ENCODE measurements at regions not wholly inside any gene's neighbourhood (a gene's known extent, or its start where the extent isn't known, plus 50 kb on each side); places are given as distances from the start of the nearest gene placed in this dataset.

DNA sequence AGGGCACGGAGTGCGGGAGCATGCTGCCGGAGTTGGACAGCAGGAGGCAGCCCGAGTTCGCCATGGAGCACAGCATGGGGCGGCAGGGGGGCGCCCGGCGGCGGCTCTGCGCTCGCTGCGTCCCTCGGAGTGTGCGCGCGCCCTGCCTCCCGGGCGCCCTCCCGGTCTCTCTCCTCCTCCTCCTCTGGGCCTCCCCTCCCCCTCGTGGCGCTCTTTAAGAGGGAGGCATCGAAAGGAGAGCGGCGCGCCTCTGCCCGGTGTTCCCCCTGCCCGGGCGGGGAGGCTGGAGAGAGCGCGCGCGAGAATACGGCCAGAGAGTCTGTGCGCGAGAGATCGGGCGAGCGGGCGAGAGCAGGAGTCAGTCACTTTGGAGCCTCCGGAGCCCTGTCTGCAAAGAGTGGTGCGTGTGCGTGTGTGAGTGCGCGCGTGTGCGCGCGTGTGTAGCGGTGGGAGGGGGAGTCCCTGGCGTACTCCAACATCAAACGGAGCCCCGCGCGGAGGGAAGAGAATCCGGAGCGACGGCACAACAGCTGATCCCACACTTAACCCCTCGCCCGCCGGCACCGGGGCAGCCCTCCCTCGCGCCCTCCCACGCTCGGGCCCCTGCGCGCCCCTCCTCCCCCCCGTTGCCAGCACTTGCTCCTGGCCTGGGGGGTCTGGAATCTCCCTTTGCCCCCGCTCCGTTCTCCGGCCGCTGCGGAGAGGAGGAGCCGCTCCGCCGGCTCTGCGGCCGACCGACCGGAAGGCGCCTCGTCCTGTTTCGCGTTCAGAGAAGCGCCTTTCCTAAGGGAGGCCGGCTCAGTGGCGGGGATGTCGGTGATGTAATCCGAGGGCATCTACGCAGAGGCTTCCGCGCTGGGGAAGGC, 108.9 kb downstream of the ENGASE start:
- no peak for DNase-seq

DNA sequence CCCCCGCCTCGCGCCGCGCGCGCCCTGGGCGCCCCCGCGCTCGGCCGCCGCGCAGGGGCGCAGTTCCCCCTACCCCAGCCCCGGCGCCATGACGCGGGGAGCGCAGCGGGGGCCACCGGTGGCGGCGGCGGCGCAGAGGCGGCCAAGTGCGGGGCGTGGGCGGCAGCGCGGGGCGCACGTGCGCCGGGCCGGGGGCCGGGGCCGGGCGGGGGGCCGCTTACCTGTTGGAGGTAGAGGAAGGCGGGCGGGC, 108.3 kb downstream of the ENGASE start:
- no peak for DNase-seq

DNA sequence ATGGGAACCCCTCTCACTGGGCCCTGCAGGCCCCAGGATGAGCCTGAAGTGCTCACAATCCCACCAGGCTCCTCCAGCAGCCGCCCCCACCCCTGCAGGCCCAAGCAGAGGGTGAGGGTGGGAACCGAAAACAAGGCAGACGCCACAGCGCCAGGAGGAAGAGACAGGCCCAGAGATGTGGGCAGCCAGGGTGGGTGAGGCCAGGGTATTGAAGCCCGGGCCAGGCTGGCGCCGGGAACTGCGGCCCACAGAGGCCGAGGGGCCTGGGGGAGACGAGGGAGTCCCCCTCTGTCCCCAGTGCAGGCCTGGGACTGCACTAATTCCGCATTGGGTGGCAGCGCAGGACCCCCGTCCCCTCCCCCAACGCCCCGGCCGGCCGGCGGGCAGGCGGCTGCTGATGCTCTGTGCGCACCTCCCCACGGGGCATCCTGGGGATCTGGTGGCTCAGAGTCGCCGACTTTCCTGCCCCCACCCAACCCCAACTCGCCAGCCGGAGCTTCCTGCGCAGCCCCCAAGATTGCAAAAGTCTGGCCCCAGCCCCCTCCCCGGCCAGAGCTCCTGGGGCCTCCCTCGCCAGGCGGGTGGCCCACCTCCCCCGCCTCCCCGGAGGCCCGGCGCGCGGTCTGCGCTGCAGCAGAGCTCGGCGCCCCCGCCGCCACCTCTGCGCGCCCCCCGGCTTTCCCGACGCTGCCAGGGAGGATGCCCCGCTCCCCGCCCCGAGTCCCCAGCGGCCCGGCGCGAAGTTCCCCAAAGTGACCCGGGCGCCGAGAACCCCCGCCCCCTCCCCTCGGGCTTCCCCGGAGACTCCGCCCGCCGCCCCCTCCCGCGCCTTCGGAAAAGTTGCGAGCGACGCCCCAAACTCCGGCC, 107.8 kb downstream of the ENGASE start:
- DNase-seq, result no peak

DNA sequence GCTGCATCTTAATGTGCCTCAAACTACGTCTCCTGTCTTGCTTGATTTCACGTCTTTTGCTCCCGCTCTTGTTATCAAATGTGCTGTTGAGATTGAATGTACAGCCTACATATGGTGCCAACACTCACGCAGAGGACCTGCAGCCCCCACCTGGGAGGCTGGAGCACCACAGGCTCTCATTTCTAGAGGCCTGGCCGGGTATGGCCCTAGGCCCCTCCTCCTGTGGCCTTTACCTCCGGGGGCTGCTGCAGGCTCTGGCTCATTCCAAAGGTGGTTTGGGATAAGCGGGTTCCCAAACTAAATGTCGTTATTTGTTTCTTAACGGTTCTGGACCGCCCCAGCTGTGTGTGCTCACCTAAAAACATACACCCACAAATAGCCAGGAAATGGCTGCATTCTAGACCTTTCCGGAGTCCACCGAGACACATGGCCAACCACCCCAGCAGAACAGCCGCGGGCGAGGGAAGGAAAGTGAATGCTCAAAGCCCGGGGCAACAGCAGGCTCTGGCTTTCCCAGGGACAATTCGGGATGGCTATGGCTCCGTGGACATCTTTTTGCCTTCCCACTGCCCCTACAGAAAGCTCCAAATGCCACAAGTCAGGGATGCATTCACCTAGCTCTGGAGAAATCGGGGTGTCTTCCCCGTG, 105.9 kb downstream of the ENGASE start:
- no peak for DNase-seq

DNA sequence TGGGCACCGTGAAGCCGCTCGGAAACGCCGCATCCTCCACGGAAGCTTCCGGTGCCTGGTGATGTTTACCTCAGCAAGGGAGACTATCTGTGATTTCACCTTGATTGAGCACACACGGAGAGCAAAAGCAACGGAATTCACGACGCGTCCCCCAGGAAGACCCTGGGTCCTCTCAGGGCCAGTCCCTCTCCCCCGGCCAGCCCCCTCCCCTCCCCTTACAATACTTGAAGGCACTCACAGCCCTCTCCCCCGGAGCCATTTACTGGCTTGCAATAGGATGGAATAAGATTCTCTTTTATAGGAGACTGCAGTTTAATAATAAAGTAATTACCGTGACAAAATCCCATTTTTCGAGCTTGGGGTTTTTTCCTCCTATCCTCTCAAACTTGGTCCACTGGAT, 104.7 kb downstream of the ENGASE start:
- DNase-seq, result no peak

DNA sequence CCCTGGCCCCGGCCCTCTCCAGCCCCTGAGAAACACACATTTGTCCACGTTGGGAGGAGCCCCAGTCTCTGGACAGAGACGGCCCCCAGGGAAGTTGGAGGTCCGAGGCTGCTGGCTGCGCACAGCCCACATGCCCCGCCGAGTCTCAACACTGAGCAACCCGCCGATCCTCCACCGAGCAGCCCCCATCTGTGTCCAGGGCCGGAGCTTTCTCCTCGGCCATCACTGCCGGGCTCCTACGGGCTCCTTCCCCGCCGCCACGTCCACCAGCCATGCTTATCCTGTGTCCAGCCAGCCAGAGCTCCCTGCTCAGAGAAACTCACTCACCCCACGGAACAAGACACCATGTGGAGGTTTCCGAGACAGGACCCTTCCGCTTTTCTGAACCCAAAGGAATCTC, 103.3 kb downstream of the ENGASE start:
- DNase-seq, result no peak

DNA sequence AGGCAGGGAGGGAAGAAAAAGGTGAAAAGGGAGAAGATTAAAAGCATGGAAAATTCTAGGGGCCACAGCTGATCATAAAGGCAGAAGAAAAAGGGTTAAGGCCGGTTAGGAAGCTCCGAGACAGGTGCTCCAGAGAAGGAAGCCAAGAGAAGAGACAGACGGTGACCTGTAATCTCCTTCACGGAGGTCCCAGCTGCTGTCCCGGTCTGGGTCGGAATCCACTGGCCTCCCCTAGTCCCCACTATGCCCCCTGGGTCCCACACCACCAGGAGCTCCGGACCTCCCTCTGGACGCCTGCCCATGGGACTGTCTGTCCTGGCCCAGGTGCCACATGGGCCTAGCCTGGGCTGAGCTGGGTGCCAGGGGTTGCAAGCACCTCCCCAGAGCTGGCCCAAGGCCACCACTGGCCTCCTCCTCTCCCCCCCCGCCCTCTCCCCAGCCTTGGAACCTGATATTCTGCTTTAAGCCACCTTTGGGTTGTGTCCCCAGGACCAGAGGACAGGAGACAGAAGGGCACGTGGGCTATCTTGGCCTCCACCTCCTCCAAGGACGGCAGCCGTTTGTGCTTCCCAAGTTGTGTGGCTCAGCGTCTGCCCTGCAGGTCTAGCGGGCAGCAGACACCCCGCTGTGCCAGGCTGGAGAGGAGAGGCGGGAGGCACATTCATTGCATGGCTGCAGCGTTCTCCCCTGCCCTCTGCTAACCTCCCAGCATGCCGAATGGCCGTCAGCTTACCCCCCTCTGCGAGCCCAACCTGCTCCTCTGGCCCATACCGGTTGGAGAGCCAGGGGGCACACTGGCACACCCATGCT, 102.4 kb downstream of the ENGASE start:
- DNase-seq, result no peak

DNA sequence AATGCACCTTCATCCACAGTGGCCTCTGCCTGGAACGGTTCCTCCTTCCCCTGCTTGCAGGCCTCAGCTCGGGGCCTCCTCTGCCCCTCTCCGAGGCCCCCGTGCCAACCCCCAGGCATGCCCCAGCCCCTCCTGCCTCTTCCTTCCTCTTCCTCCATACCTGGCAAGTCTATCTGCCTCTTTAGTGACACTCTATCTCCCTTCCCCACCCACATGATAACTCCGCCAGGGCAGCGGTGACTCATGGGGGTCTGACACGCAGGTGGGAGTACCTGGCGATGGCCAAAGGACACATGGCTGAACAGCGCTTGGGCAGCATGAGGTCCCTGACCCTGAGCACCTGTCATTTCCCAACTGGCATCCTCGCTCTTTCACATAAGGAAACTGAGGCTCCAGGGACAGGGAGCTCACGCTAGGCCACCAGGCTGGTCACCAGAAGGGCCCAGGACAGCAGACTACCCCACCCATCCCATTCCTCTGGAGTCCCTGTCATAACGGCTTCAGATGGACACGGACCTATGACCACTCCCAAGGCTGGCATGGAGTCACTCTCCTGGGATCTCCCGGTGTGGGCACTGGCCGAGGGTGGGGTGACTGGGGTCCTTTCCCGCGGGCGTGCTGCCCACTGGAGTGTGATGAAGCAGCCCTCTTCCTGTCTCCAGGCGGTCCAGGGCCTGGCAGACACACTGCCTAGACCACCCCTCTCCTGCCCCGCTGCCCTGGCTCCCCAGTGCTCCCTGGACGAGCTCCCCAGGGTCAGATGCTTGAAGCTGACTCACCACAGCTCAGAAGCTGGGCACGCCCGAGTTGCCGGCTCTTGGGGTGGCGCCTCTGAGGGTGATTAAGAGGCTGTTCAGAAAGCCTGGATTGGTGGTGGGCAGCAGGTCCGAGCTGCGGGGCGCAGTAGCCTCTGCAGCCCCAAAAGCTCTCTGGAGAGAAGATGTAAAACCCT, 100.6 kb downstream of the ENGASE start:
- no peak for DNase-seq

DNA sequence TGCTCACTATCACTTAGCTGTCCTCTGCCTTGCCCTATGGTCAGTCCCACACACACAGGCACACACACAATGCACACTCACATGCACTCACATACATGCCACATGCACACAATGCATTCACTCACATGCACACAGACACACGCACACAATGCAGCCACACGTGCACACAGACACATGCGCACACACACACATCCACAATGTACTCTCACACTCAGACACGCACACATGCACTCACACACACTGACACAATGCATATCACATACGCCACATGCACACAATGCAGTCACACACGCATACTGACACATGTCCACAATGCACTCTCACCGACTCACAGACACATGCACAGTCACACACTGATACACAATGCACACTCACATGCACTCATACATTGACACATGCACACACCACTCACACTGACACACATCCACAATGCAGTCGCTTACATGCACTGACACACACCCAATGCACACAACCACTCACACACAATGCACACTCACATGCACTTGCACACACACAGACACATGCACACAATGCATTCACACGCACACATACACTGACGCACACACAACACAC, 99.7 kb downstream of the ENGASE start:
- no peak for DNase-seq

DNA sequence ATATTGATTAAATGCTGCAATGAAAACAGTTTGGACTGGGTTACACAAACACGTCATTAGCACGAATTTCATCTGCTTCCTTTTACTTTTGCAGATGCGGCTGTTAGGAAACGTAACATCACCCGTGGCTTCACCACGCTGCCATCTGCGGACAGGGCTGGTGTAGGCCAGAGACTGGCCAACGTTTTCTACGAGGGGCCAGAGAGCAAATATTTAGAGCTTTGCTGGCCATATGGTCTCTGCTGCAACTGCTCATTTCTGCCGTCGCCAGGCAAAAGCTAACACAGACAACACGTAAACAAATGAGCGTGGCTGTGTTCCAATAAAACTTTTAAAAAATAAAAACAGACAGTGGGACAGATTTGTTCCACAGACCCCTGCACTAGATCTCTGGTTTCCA, 96.6 kb downstream of the ENGASE start:
- no peak for DNase-seq

GRCh38 chr17:79169861-79170260, 95.2 kb downstream of the ENGASE start:
- DNase-seq, result no peak

GRCh38 chr17:79169366-79169765, 94.7 kb downstream of the ENGASE start:
- DNase-seq, result no peak

DNA sequence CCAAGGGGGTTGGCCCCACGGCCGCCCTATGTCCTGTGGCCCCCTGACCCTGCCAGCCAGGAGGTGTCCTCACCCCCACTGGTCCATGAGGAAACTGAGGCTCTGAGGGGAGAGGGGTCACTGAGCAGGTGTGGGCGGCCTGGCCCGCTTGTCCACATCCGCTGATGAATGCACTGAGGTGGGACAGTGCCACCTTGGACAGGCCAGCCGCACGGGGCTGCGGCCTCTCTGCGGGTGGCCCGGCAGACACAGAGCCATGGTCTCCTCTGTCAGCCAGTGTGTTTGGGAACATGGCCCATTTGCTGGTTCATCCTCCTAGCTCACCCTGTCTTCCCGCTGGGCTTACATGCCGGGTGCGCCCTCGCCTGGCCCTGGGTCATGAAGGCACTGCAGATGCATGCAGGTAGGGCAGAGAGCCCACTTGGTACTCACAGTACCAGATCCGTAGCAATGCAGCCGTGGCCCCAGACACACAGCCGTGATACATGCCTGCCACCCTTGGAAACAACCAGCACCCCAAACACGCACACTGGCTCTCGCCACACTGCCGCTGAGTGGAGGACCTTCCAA, 93.9 kb downstream of the ENGASE start:
- DNase-seq, result no peak

DNA sequence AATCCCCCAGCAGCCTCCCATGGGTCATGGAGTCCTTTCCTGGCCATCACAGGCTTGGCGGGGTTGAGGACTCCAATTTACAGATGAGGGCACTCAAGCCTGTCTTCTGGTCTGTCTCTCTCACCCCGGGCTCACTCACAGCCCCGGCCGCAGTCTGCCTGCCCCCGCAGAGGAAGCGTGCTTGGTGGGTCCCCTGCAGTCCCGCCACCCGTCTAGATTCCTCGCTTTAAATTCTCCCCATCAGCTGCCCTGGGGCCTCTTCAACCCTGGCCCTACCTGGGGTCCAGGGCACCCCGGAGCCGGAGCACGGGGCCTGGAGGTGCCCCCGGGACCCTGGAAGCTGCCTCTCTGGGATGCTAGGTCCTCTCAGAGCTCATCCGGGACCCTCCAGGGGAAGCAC, 92.9 kb downstream of the ENGASE start:
- DNase-seq, result no peak

DNA sequence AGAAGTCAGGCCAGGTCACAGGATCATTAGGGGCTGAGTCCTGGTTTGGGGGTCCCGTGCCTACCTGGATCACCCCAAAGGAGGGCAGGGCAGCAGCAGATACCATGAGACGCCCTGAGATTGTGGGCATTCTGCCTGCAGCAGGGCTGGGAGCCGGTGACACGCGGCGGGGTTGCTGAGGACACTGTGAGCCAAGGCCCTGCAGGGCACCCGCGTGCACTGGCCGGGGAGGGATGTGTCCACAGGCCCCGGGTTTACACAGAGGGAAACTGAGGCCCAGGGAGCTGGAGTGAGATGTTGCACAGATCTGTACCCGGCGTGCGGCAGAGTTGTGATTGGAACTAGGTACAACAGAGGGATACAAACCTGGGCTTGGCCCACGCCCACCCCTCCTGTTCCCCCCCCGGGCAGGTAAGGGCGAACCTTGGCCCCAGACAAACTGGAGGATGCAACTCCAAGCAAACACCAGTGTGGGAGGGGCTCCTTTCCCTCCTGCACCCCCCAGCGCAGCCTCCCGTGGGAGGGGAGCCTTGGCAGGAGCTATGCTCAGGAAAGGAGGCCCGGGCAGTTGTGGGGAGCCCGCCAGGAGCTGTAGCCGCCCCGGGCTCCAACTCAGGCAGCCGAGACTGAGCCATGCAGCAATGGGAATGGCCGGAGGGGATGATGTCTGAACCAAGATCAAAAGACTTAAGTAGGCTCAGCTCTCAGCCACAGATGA, 91.3 kb downstream of the ENGASE start:
- DNase-seq, result no peak

DNA sequence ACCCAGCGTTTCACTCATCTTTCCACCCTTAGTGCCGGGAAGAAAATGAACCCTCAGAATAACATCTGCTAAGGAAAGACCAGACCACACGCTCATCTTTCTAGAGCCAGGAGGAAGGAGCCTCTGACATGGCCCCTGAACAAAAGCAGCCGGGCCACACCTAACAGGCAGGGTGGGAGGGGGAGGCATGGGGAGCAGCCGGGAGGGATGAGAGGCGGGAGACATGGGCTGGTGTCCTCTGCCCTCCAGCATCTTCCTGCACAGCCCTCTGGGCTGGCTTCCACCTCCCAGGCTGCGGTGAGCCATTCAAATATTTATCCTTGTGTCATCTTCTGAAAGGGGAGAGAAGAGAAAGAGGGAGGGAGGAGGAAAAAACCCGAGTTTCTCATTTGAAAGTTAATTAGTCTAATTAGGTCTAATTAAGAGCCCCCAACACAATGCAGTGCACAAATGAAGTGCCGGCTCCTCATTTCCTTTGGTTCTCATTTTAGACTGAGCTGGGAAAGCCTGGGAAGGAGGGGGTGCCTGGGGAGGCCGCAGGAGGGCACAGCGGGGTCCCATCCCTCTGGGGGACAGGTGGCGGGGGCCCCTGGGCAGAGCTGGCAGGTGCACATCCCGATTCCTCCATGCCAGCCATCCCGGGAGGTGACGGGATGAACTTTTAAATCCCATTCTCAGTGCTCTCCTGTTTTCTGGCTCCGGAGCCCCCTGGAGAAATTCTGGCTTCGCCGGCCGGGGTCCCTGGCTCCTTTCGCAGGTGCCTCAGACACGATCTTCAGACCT, 90.5 kb downstream of the ENGASE start:
- no peak for DNase-seq

GRCh38 chr17:79164408-79164807, 89.8 kb downstream of the ENGASE start:
- DNase-seq, result no peak

DNA sequence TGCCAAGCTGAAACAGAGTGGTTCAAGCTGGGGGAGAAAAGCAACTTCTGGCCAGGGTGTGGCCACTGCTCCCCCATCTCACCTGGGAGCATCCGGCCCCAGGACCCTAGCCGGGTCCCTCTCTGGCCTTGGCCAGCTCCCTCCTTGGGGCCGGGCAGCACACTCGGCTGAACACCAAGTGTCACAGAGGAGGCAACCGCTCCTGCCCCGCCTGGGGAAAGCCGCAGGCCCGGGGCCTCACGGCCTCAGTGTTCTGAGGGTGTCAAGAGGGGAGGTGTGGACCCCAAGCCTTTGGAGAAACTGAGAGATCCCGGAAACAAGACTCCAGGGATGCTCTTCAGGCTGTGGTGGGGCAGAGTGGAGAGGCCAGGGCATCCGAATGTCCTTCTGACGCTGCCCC, 88.4 kb downstream of the ENGASE start:
- no peak for DNase-seq
